A204.1 (cell line): ENCODE measurements at regions not wholly inside any gene's neighbourhood (a gene's known extent, or its start where the extent isn't known, plus 50 kb on each side); places are given as distances from the start of the nearest gene placed in this dataset.
A peak's percentile ranks its signal among the peaks of the same experiment; 100 is the strongest.
"Not testable (repeated sequence)": the region's sequence is repeated elsewhere in the genome, so short reads cannot be mapped to it uniquely, and the experiment has no call there.

Experiments used
- FAIRE-seq: peaks from 2 replicates; lab custom pipeline; 2012; peaks lifted over from hg19 to GRCh38; lab: Jason Lieb, UNC

DNA sequence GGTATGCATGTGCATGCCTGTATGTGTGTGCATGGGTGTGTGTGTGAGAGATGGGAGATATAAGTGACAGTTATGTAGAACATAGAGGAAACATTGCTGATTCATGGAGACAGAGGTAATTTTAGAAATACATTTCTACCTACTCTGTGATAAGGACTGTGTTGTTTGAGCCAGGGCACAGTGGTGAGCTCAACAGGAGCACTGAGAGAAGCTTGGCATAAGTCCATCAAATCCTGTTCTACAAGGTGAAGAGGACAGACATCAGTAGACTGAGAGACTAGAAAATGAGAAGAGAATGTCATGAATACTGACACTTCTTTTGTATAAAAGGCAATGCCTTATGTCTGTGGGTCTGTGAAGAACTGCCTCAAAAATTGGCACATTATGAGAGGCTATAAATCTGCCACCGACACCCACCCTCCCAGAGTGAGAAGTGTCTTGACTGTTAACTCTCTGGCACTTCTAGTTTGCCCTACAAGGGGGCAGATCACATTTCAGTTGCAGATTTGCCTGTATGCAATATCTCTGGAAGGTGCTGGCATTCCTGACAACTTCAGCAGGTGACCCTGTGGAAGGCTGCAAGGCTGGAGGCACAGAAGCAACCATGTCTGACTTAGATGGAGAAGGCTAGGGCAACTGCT, 962.3 kb upstream of the NRXN1 start:
- no peak for FAIRE-seq

DNA sequence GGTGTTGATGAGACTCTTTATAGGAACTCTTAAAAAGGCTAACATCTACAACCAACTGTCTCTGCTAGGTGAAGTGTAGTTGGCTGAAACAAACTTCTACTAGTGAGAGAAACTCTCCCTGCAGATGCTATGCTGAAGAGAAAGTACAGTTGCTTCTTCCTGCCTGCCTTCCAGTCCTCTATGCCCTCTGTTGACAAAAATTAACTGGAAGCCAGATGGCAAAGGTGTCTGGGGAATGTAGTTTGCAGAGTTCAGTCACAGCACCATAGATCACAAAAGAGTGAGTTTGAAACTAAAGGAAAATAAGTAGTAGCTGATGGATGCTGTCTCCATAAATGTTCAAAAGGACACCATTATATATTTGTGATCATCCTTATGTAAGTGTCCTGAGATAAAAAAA, 958.8 kb upstream of the NRXN1 start:
- FAIRE-seq, result no peak

DNA sequence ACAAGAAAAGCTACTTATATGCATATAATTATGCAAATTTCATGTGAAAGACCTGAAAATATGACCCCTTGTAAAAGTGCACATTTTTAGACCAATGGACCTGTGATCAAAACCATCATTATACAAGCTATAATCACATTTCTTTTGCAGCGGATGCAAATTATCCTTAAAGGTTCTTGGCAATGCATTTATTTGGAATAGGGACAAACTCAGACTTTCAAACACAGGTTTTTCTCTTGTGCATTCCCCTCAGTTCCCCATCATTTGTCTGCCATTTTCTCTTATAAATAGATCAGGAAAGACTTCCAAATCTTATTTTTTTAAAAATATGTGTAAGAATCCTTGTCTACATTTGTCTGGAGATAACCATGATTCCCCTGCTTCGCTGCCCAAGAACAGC, 954.2 kb upstream of the NRXN1 start:
- no peak for FAIRE-seq

DNA sequence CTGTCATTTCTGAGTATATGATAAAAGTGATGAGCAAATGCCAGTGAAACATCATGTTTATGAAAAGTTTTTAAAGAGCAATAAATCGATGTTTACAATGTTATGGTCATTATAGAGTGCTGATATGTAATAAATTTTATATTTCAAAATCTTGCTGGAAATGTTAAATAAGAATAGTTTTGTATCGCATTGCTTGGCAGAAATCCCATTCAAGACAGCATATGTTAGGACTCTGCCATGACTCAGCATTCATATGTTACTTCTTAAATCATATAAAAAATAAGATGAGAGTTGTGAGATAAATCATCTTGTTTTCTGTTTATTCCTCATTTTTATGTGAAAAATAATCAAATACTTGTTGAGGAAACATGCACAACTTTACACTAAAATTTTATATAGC, 949.9 kb upstream of the NRXN1 start:
- no peak for FAIRE-seq

DNA sequence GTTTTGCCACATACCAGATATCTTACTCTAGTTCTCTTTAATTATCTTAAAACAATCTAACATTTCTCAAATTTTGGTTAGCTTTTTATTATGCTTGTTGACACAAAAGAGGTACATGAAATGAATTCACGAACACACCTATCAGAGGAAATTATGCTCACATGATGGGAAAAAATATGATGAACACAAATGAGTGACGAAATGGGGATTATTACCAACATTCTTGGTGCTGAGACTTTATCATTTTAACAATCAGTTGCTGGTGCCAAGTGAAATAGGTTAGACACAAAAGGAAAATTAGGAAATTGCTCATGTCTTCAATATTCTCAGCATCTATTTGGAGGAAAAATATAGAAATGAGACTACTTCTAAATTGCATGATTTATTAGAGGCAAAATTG, 944.7 kb upstream of the NRXN1 start:
- no peak for FAIRE-seq

DNA sequence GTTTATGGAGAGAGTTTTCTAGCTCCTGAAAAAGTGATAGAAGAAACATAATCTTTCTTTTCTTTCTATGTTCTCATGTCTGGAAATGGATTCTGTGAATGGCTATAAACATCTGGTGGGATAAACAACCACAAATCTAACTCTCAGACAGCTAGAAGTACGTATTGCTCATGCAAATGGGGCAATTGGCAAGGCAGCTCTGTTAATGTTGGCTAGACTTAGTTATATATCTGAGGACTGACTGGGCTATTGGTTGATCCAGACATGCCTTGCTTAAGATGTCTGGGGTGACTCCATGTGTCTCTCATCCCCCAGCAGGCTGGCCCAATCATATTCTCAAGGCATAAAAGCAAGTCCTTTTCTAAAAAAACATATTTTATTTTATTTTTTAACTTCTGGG, 939.2 kb upstream of the NRXN1 start:
- FAIRE-seq, result no peak

DNA sequence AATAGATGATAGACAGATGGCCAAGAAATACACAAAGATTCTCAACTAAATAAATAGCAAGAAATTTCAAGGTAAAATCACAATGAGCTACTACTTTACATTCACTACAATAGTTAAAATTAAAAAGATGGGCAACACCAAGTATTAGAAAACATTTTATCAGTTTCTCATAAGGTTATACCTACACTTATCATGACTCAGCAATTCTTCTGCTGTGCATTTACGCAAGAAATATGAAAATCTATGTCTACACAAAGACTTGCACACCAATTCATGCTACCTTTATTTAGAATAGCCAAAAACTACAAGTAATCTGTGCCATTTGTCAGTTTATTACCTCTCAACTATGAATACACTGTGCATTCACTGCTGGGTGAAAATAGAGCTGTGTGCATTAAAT, 937.4 kb upstream of the NRXN1 start:
- no peak for FAIRE-seq

DNA sequence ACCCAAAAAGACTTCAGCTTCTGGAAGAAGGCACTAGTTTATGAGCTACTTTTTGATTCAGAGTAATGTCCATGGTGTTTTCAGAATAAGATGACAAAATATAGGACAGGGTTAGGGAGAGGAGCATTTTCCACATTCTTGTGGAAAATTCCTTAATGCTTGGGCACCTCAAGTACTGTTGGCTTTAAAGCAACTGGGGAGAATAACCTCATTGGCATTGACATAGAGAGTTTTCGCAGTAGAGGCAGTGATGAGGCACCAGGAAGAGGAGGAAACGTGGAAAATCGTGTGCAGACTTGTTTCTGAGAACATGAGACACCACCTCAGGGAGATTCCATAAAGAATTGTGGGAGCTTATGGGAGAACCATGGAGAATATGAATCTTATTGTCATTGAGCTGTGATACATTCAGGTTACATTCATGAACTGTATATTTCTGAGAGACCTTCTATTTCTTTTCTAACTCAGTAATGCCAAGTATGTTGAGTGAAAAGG, 929.0 kb upstream of the NRXN1 start:
- no peak for FAIRE-seq

DNA sequence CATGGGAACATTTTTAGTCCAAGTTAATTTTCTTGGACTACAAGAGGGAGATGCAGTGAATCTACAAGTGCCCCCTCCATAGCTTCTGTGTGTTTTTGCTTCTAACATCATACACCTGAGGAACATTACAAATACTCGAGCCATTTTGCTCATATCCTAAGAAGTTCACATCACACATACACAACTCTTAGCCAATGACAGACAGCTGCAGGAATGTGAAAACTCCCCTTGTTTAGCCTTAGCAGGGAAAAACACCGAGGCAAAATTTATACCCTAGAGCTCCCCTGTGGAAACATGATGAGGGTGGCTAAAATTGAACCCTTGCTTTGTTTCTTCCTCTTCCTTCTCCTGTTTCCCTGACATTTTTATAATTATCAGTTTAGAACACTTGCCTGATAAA, 928.3 kb upstream of the NRXN1 start:
- FAIRE-seq, result no peak

DNA sequence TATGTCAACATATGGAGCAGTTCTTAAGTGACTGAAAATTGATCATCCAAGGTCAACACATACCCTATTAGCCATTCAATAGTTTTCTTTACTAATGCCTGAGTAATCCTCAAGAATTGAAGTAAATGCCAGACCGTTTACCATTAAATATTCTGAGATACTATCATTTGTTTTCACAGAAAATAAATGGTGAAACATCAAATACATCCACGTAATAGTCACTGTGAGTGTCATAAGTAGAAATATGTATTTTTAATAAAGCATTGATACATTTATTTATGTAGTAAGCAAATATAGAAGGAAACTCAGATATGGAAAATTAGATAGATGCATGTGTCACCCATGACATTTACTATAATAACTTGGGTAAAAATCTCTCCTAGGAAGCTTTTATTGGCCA, 927.8 kb upstream of the NRXN1 start:
- FAIRE-seq, result no peak

DNA sequence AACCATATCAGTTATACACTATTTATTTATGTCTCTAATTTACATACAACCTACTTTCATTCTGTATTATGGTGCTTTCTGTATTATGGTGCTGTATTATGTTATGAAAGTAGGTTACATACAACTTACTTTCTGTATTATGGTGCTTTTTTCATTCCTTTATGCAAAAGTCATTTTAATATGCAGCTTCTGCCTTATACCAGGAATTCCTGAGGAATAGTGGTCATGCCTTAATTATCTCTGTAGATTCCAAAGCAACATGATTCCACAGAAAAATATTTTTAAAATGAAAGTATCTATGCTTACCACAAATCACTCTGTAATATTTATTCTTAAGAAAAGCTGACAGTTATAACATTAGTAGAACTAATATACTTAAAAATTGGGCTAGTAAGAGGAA, 922.0 kb upstream of the NRXN1 start:
- no peak for FAIRE-seq

DNA sequence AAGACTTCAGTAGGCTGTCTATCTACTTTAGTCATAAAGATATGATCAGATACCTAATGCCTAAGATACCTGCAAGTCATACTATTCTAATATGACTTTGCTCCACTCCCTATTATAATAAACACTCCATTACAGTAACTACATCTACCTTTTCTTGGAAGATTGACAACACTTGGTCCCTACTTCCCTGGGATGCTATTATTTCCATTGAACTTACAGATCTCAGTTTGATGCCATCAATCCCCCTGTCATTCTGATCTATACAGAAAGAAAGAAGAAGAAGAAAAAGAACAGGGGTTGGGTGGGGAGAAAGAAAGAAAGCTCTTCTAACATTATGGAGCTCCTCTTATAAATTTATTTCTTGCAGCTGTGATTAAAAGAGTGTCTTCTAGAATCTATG, 889.1 kb upstream of the NRXN1 start:
- FAIRE-seq, result no peak

DNA sequence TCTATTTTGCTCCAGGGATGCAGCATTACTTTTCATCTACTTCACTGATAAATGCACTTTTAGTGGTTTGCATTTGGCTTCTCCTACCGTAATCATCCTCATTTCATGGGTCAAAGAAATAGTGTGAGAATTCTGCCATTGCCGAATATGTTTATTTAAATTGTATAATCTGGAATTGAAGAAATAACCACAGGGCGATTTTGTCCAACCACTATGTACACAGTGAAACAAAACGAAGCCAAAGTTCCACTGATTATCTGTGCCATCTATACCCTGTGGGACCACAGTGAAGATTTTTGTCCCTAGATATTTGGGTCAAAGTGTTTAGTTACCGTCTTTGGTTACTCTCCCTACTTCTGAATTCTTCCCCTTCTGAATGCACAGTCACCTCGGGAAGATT, 888.6 kb upstream of the NRXN1 start:
- no peak for FAIRE-seq

DNA sequence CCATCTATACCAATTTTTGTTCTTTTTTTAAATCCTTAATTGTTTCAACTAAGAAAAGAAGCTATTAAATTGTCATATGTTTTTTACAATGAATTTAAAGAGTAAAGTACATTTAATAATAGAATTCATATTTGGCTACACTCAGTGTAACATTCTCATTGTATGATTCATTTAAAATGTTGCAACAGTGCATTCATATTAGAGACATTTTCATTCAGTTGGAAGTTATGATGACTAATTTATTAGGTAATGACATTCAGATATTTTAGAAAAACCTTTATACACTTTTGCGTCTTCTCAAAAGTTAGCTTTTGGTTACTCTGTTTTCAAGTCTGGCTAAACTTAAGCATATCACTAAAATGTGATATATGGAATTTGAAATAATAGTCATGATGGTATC, 887.5 kb upstream of the NRXN1 start:
- peak; percentile 21 for FAIRE-seq

DNA sequence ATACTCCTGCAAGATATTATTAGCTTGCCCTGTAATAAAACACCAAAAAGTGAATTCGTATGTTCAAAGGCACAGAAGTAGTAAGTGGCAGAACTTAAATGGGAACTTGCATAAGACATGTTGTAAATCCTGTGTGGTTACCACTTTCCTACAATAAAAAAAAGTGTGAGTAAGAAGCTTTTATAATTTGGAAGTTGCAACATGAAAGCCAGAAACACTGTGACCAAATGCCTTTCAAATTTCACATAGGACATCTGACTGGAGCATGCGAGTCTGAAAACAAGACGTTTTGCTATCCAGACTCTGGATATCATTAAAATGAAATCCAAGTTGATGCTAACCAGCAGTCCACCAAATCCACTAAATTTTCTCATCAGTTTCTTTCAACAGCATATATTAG, 886.2 kb upstream of the NRXN1 start:
- FAIRE-seq, result no peak

DNA sequence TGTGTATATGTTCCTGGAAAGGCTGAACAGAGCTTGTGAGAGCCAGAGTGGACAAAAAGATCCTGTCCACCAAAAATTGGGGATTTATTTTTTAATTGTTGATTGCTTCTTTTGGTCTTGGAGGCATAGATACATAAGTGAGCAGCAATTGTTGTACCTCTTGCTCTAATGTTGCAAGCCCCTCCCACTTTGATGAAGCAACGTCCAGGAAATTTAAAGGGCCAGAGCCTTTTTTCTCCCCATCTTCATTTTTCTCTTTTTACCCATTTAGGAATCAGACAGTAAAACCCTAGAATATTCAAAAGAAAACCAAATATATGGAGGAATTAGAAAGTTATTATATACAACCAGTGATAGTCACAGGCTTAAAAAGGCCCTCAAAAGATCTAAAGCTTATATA, 871.8 kb upstream of the NRXN1 start:
- FAIRE-seq, result no peak

DNA sequence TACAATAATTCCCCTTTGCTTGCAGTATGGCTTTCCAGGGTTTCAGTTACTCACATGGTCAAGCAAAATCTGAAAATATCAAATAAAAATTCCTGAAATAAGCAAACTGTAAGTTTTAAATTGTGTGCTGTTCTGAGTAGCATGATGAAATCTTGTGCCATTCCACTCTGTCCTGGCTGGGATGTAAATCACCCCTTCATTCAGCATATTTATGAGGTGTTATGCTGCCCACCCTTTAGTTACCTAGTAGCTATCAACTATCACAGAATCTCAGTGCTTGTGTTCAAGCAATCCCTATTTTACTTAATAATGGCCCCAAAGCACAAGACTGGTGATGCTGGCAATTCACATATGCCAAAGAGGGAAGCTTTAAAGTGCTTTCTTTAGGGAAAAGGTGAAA, 867.7 kb upstream of the NRXN1 start:
- no peak for FAIRE-seq

DNA sequence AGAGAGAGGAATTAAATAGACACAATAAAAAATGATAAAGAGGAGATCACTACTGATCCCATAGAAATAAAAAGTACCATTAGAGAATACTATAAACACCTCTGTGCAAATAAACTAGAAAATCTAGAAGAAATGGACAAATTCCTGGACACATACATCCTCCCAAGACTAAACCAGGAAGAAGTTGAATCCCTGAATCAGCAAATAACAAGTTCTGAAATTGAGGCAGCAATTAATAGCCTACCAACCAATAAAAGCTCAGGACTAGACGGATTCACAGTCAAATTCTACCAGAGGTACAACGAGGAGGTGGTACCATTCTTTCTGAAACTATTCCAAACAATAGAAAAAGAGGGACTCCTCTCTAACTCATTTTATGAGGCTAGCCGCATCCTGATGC, 862.7 kb upstream of the NRXN1 start:
- not testable (repeated sequence) for FAIRE-seq

DNA sequence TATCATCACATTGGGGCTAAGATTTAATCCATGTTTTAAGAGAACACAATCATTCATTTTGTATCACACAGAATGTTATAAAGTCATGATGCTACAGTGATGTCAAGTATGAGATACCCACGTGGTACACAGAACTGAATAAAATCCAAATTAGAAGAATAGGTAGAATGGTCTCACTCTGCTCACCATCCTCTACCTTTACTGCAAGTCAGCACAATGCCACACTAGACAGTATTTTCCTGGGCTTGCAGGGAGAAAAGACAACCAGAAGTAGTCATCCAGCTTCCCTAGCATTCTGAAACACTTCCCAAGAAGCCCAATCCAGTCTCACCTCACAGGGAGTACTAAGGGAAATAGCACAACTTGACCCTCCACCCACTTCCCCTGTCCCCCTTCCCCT, 856.2 kb upstream of the NRXN1 start:
- FAIRE-seq, result no peak

DNA sequence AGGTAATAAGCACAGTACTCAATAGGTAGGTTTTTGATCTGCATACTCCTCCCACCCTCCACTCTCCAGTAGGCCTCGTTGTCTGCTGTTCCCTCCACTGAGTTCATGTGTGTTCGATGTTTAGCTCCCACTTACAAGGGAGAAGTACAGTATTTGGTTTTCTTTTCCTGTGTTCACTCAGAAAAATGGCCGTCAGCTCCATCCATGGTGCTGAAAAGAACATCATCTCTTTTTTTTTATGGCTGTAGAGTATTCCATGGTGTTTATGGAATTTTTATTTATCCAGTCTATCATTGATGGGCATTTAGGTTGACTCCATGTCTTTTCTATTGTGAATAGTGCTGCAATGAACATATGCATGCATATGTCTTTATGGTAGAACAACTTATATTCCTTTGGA, 849.7 kb upstream of the NRXN1 start:
- no peak for FAIRE-seq

DNA sequence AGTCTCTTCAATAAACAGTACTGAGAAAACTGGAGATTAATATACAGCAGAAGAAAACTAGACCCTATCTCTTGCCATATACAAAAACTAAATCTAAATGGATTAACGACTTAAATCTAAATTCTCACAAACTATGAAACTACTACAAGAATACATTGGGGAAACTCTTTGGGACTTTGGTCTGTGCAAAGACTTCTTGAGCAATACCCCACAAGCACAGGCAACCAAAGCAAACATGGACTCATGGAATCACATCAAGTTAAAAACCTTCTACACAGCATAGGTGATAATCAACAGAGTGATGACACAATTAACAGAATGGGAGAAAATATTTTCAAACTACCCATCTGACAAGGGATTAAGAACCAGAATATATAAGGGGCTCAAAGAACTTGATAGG, 848.2 kb upstream of the NRXN1 start:
- FAIRE-seq, result no peak

DNA sequence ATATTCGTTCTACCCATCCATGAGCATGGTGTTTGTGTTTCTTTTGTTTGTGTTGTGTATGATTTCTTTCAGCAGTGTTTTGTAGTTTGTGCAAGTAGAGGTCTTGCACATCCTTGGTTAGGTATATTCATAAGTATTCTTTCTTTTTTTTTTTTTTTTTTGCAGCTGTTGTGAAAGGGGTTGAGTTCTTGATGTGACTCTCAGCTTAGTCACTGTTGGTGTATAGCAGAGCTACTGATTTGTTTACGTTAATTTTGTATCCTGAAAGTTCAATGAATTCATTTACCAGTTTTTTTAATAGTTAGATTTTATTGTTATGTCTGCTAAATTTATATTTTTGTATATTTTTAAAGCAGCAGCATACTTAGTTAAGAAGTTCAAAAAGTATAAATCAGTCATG, 834.4 kb upstream of the NRXN1 start:
- FAIRE-seq, result no peak

DNA sequence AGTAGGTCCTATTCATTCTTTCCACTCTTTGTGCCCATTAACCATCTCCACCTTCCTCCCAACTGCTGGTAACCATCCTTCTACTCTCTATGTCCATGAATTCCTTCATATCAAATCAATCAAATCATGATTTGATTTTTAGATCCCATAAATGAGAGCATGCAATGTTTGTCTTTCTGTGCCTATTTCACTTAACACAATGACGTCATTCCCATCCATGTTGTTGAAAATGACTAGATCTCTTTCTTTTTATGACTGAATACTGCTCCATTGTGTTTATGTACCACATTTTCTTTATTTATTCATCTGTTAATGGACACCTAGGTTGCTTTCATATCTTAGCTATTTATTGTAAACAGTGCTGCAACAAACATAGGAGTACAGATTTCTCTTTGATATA, 827.3 kb upstream of the NRXN1 start:
- no peak for FAIRE-seq

DNA sequence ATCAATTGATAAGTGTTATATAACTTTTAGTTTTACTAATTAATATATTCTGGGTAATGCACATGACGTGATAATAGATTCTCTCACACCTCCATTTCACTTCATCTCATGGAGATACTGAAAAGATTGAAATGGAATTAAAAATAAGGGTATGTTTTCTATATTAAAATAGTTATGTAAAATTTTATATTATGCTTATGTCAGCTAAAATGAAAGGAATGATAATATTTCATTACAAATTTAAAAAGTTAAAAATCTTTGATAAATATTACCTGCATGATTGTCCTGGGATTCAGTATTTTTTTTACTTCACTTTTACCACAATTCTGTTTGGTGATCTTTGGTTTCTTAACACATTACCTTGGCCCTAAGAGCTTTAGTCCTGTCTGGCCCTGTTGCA, 823.8 kb upstream of the NRXN1 start:
- FAIRE-seq, result peak; percentile 46

DNA sequence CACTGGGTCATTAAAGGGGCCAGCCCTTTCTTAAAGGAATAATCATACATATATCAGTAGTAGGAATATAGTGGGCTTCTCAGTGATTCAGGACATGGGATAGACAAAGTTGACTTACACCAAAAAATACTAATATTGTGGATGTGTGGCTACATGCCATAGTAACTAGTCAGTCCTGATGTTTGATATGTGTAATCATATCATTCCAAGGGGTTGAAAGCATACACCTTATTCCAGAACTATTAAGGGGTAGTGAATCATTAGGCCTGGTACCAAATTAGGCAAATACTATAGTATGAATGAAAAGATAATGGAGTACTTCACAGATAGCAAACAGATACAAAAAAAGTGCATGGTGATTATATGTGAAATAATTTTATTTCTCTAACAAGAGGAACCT, 814.9 kb upstream of the NRXN1 start:
- no peak for FAIRE-seq
